Ascending aorta (tissue), 2 donors: ENCODE measurements at regions not wholly inside any gene's neighbourhood (a gene's known extent, or its start where the extent isn't known, plus 50 kb on each side); places are given as distances from the start of the nearest gene placed in this dataset.

Experiments
- DNase-seq, 2 donors: peaks; one replicate each; pipeline ENCODE4 v3.0.0-alpha.2; 2019; ENCODE audit warnings: low spot score in 2 of 2
- H3K27ac ChIP-seq, 2 donors: fragments of 200-600 bp; sonication (generic); one replicate each; pipeline ENCODE4 v1.5.1; 2016 to 2017; ENCODE audit warnings: mild to moderate bottlenecking in 1 of 2
- H3K27me3 ChIP-seq: fragments of 200-600 bp; sonication (generic); one replicate; pipeline ENCODE4 v1.5.1; 2017
- H3K36me3 ChIP-seq, 2 donors: fragments of 200-600 bp; sonication (generic); one replicate each; pipeline ENCODE4 v1.5.1; 2016
- H3K4me1 ChIP-seq, 2 donors: fragments of 200-600 bp; sonication (generic); one replicate each; pipeline ENCODE4 v1.5.1; 2016 to 2017; ENCODE audit warnings: mild to moderate bottlenecking in 1 of 2
- H3K4me3 ChIP-seq, 2 donors: fragments of 200-600 bp; sonication (generic); one replicate each; pipeline ENCODE4 v1.5.1; 2016 to 2017; ENCODE audit warnings: mild to moderate bottlenecking in 1 of 2
- H3K9me3 ChIP-seq, 2 donors: fragments of 200-600 bp; sonication (generic); one replicate each; pipeline ENCODE4 v1.5.1; 2016
- intact Hi-C: fragments of 100-400 bp; cut with DNase I; formaldehyde crosslinking; loops from one replicate; pipeline ENCODE4 v1.15.1; 2023
- TF ChIP-seq, protein P1 (sequence below), 3 experiments: fragments of 200-600 bp in 2 of 3; fragments of 450-650 bp in 1 of 3; sonication (generic) in 2 of 3; IDR thresholded peaks; one replicate each; pipeline ENCODE4 v1.5.1; 2016 to 2019; ENCODE audit warnings: antibody characterized with exemption in 3 of 3, mild to moderate bottlenecking in 1 of 3, moderate library complexity in 1 of 3

DNA sequence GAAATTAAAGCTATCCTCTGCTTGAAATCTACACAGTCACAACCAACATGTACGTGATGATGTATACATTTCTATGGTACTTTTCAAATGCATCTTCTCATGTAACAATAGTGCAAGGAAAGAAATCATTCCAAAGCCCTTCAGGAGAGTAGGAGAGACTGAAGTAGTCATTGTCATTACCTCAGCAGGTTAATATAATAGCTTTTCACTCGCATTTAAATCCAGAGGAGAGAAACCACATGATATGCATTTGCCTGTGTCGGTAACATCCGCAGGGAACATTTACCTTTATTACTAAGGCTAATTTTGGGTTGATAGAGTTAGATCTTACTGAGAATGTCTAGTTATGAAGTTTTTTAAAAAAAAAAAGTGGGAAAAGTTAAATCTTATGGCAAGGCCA is 186.6 kb upstream of the DTNBP1 start:
- DNase-seq, result no peak
- Histone ChIP-seq H3K9me3 (no peaks in the 10 kb centered on the region), H3K4me3 (no peak overlapping the region), H3K4me1 (no peaks in the 10 kb centered on the region), H3K27ac (no peak overlapping the region), H3K36me3 (no peaks in the 10 kb centered on the region), H3K27me3 (no peaks in the 10 kb centered on the region)
- intact Hi-C loops, result no loop called here
- TF ChIP-seq, protein P1, sequence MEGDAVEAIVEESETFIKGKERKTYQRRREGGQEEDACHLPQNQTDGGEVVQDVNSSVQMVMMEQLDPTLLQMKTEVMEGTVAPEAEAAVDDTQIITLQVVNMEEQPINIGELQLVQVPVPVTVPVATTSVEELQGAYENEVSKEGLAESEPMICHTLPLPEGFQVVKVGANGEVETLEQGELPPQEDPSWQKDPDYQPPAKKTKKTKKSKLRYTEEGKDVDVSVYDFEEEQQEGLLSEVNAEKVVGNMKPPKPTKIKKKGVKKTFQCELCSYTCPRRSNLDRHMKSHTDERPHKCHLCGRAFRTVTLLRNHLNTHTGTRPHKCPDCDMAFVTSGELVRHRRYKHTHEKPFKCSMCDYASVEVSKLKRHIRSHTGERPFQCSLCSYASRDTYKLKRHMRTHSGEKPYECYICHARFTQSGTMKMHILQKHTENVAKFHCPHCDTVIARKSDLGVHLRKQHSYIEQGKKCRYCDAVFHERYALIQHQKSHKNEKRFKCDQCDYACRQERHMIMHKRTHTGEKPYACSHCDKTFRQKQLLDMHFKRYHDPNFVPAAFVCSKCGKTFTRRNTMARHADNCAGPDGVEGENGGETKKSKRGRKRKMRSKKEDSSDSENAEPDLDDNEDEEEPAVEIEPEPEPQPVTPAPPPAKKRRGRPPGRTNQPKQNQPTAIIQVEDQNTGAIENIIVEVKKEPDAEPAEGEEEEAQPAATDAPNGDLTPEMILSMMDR (IDR thresholded peaks at IDR 0.05), result no peak

DNA sequence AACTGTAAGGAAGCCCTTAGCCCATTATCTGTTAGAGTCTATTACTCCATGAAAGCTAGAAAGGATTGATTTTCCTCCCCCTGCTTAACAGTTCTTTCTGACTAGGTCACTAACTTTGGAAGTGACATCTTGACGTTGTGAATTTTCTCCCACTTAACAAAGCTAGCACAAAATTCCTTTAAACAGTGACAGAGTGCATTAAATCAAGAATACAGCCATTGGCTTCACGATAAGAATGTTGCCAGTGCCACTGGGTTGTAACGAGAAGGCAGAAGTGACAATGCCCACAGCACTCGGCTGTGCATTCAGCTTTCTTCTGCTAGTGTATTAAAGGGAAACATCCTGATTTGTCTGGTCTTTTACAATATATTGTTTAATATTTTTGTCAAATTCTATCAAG is 182.7 kb upstream of the DTNBP1 start:
- H3K27ac ChIP-seq, result no peak overlapping the region
- H3K4me3 ChIP-seq, result no peak overlapping the region
- H3K4me1 ChIP-seq, result peaks cover 0 to 2% of the 10 kb centered on the region in 2 donors
- no peaks in the 10 kb centered on the region for H3K36me3 ChIP-seq
- TF ChIP-seq, protein P1 (IDR thresholded peaks at IDR 0.05), result no peak
- H3K9me3 ChIP-seq, result no peaks in the 10 kb centered on the region
- H3K27me3 ChIP-seq, result no peaks in the 10 kb centered on the region
- intact Hi-C loops, result no loop called here
- DNase-seq, result no peak

DNA sequence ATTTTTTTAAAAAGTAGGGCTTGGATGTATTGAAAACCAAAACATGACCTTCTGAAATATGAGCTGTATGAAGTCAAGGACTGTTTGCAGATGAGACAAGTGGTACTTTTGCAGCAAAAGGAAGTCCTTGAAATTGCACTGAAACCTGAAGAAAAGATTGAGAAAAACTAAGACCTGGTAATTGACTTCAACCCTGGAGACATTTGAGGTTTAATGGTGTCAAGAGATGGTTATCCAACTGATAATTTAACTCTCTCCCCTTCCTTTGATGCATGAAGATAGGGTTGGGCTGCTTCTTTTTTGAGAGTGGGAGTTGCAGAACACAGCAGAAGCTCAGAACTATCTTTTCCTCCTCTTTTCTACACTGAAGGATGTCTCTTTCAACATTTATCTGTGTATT is 180.9 kb upstream of the DTNBP1 start:
- no peaks in the 10 kb centered on the region for H3K36me3 ChIP-seq
- no peak for DNase-seq
- H3K4me3 ChIP-seq, result no peak overlapping the region
- TF ChIP-seq, protein P1 (IDR thresholded peaks at IDR 0.05), result no peak
- intact Hi-C loops, result no loop called here
- peaks cover 0 to 2% of the 10 kb centered on the region in 2 donors for H3K4me1 ChIP-seq
- H3K27me3 ChIP-seq, result no peaks in the 10 kb centered on the region
- H3K9me3 ChIP-seq, result no peaks in the 10 kb centered on the region
- H3K27ac ChIP-seq, result no peak overlapping the region

DNA sequence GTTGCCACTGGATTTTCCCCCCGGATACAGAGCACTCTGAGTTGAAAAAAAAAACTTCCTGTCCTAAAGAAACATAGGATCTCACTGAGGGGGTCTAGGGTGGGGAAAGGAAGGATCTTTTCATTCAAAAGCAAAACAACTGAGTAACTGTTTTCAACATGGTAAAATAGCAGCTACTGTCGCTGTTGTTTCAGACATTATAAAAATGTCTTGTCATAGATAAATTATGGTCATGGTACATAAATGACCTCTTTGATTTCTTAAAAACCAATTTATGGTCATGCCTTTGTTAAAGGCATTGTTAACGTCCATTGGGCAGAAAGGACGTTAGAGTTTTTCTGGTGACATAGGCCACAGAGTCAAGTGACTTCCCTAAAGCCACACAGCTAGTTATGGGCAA is 180.4 kb upstream of the DTNBP1 start:
- Histone ChIP-seq H3K36me3 (no peaks in the 10 kb centered on the region), H3K27ac (no peak overlapping the region), H3K9me3 (no peaks in the 10 kb centered on the region), H3K27me3 (no peaks in the 10 kb centered on the region), H3K4me1 (peaks cover 0 to 2% of the 10 kb centered on the region in 2 donors), H3K4me3 (no peak overlapping the region)
- TF ChIP-seq, protein P1 (IDR thresholded peaks at IDR 0.05), result no peak
- DNase-seq, result no peak
- intact Hi-C loops, result no loop called here

DNA sequence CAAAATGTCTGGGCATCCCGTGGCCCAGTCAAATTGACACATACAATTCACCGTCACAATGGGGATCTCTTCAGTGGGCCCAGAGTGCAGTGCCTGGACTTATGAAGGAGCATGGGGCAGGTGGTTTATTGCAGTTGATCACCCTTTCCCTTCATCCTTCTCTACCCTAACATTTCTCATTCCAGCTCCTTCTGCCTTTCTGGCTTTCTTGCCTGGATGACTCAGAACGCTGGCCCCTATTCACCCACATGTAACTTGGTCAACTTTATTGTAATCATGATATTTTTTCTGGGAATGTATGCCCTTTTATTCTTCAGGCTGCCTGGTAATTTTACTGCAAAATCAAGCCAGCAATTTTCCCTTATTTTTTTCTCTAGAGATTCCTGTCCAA is 179.9 kb upstream of the DTNBP1 start:
- no peaks in the 10 kb centered on the region for H3K36me3 ChIP-seq
- TF ChIP-seq, protein P1 (IDR thresholded peaks at IDR 0.05), result no peak
- peak overlapping the region; percentile 18 to 30 for H3K27ac ChIP-seq
- DNase-seq, result no peak
- intact Hi-C loops, result no loop called here
- no peak overlapping the region for H3K4me3 ChIP-seq
- peaks cover 0 to 2% of the 10 kb centered on the region in 2 donors for H3K4me1 ChIP-seq
- H3K27me3 ChIP-seq, result no peaks in the 10 kb centered on the region
- H3K9me3 ChIP-seq, result no peaks in the 10 kb centered on the region
